ENCODE measurements at regions not wholly inside any gene's neighbourhood (a gene's known extent, or its start where the extent isn't known, plus 50 kb on each side); places are given as distances from the start of the nearest gene placed in this dataset.

GRCh38 chr6:8166156-8166555, 63.8 kb upstream of the EEF1E1 start:
- TF ChIP-seq CTCF (IDR thresholded peaks at IDR 0.05) (no peak), POLR2A (IDR thresholded peaks at IDR 0.05) (no peak)

Data from body of pancreas (tissue), 4 donors.